Anterior cingulate cortex (tissue), 58 donors: ENCODE measurements at regions not wholly inside any gene's neighbourhood (a gene's known extent, or its start where the extent isn't known, plus 50 kb on each side); places are given as distances from the start of the nearest gene placed in this dataset.
"Not testable (repeated sequence)": the region's sequence is repeated elsewhere in the genome, so short reads cannot be mapped to it uniquely, and the experiment has no call there.

Source experiments
- DNase-seq, 58 donors: peaks; one replicate each; lab custom pipeline; 2025; lab: John Stamatoyannopoulos, UW

DNA sequence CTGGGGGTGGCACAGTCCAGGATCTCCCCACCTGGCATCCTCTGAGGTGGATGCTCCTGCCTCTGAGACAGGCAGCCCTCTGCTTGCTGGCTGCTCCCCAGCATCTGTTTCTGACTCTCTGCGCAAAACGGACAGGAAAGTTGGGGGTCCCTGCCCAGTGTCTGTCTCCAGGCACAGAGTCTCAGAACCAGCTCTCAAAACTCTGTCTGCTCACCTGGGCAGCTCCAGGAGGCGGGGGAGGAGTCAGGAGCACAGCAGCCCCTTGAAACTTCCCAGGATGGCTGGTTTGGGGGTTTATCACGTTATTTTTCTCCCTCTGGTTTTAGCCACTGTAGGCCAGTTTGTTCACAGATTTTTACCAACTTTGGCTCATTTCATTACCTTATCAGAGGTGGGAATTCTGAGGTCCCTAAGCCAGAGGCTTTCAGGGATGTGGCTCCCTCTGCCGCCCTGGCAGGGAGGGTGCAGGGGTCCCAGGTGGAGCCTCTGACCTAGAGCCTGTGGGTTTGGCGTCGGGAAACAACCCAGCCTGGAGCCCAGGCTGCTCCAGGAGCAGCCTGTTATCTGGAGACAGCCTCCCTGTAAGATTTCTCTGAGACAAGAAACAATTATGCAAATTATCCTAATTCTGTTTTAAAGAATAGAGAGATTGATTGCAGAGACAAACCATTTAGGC is 334.1 kb downstream of the CACNA1B start:
- not testable (repeated sequence) for DNase-seq

- not testable (repeated sequence) for DNase-seq
Observed at GRCh38 chr9:138212811-138213210, 335.2 kb downstream of the CACNA1B start.

DNA sequence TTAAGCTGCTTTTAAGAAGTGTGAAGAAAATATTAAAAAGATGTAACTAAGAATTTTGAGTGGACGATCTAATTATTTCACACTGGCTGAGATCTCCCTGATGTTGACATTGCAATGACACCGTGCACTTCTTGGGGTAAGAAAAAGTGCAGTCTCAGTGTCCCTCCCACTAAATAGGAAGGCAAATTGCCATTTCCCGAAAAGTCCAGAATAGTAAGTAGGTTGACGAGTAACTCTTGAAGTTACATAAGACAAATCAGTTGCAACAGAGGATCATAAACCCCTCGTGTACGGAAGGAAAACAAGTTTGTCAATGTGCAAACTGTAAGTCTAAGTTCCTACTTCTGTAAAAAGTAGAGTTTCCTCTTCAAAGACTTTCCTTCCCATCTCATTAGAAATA is 336.2 kb downstream of the CACNA1B start:
- DNase-seq: peak in 1 of 58 donors; percentile 1

GRCh38 chr9:138214548-138214947 is 337.0 kb downstream of the CACNA1B start:
- DNase-seq: not testable (repeated sequence)

- DNase-seq: not testable (repeated sequence)
Observed at GRCh38 chr9:138215588-138215987, 338.0 kb downstream of the CACNA1B start.

- DNase-seq: not testable (repeated sequence)
Observed at GRCh38 chr9:138216817-138217216, 339.2 kb downstream of the CACNA1B start.

- not testable (repeated sequence) for DNase-seq
Observed at GRCh38 chr9:138217284-138217850, 339.8 kb downstream of the CACNA1B start.

- DNase-seq: not testable (repeated sequence)
Observed at GRCh38 chr9:138219249-138219648, 341.7 kb downstream of the CACNA1B start.

GRCh38 chr9:138221446-138222054 is 344.0 kb downstream of the CACNA1B start:
- not testable (repeated sequence) for DNase-seq

GRCh38 chr9:138237099-138237498 is 359.5 kb downstream of the CACNA1B start:
- DNase-seq: not testable (repeated sequence)

- DNase-seq: not testable (repeated sequence)
Observed at GRCh38 chr9:138282903-138283302, 405.3 kb downstream of the CACNA1B start.
